ENCODE measurements at regions not wholly inside any gene's neighbourhood (a gene's known extent, or its start where the extent isn't known, plus 50 kb on each side); places are given as distances from the start of the nearest gene placed in this dataset.

GRCh38 chr14:98701377-98701776, 570.6 kb downstream of the BCL11B start:
- TF ChIP-seq CTCF (conservative IDR thresholded peaks at IDR 0.05) (no peak), ZFX (IDR thresholded peaks at IDR 0.05) (no peak)
- H3K27ac ChIP-seq, result no peak overlapping the region

- no peak for TF ChIP-seq CTCF (conservative IDR thresholded peaks at IDR 0.05)
- no peak for TF ChIP-seq ZFX (IDR thresholded peaks at IDR 0.05)
- H3K27ac ChIP-seq, result no peak overlapping the region
Observed at GRCh38 chr14:98704441-98704840, 567.6 kb downstream of the BCL11B start.

- TF ChIP-seq ZFX (IDR thresholded peaks at IDR 0.05) (no peak), CTCF (conservative IDR thresholded peaks at IDR 0.05) (no peak)
Observed at GRCh38 chr14:98705871-98706300, 566.1 kb downstream of the BCL11B start.

GRCh38 chr14:98707522-98707921, 564.5 kb downstream of the BCL11B start:
- no peak overlapping the region for H3K27ac ChIP-seq
- TF ChIP-seq CTCF (conservative IDR thresholded peaks at IDR 0.05) (no peak), ZFX (IDR thresholded peaks at IDR 0.05) (no peak)

More at GRCh38 chr14:98705871-98706300, 566.1 kb downstream of the BCL11B start:
- no peak overlapping the region for H3K27ac ChIP-seq

- no peak for TF ChIP-seq ZFX (IDR thresholded peaks at IDR 0.05)
Observed at GRCh38 chr14:98708555-98708954, 563.4 kb downstream of the BCL11B start.

GRCh38 chr14:98711453-98711852, 560.5 kb downstream of the BCL11B start:
- no peak overlapping the region for H3K27ac ChIP-seq
- no peak for TF ChIP-seq ZFX (IDR thresholded peaks at IDR 0.05)
- TF ChIP-seq CTCF (conservative IDR thresholded peaks at IDR 0.05), result no peak

More at GRCh38 chr14:98708555-98708954, 563.4 kb downstream of the BCL11B start:
- H3K27ac ChIP-seq, result no peak overlapping the region

- TF ChIP-seq CTCF (conservative IDR thresholded peaks at IDR 0.05) (no peak), ZFX (IDR thresholded peaks at IDR 0.05) (no peak)
- H3K27ac ChIP-seq, result no peak overlapping the region
Observed at GRCh38 chr14:98714626-98715425, 557.2 kb downstream of the BCL11B start.

- TF ChIP-seq ZFX (IDR thresholded peaks at IDR 0.05) (no peak), CTCF (conservative IDR thresholded peaks at IDR 0.05) (no peak)
- no peak overlapping the region for H3K27ac ChIP-seq
Observed at GRCh38 chr14:98716133-98716532, 555.9 kb downstream of the BCL11B start.
